K562 (cell line): ENCODE measurements at regions not wholly inside any gene's neighbourhood (a gene's known extent, or its start where the extent isn't known, plus 50 kb on each side); places are given as distances from the start of the nearest gene placed in this dataset.

Source experiments
- CEBPB ChIP-seq: fragments of 450-650 bp; IDR thresholded peaks from 2 replicates; pipeline ENCODE4 v1.6.1; 2016; ENCODE audit warnings: missing genetic modification characterization, missing compliant biosample characterization
- KAT2B ChIP-seq: IDR thresholded peaks from one replicate; pipeline ENCODE4 v1.6.1; 2012; ENCODE audit warnings: low read depth, mild to moderate bottlenecking, control low read depth, inconsistent platforms, low read length, moderate library complexity
- NFE2L1 ChIP-seq: fragments of 450-650 bp; IDR thresholded peaks from 2 replicates; pipeline ENCODE4 v1.6.1; 2016; ENCODE audit warnings: missing genetic modification characterization, low read depth, mild to moderate bottlenecking, missing compliant biosample characterization, moderate library complexity, borderline replicate concordance
- POLR2AphosphoS5 ChIP-seq: IDR thresholded peaks from 2 replicates; pipeline ENCODE4 v1.6.1; 2011; ENCODE audit warnings: mild to moderate bottlenecking, low read depth, low read length, moderate library complexity; ENCODE audit not compliant: control insufficient read depth, insufficient read depth
- RNF2 ChIP-seq: sonication (generic); IDR thresholded peaks from 2 replicates; pipeline ENCODE4 v1.6.1; 2016
- SIRT6 ChIP-seq: IDR thresholded peaks from one replicate; pipeline ENCODE4 v1.6.1; 2012; ENCODE audit warnings: low read depth, mild to moderate bottlenecking, control low read depth, inconsistent platforms, low read length, moderate library complexity
- ZNF3 ChIP-seq: fragments of 250-450 bp; sonication (Bioruptor Pico); IDR thresholded peaks from 2 replicates; pipeline ENCODE4 v1.5.0; 2021; ENCODE audit warnings: mild to moderate bottlenecking, moderate library complexity
- TF ChIP-seq, protein P1 (sequence below), 3 experiments: IDR thresholded peaks in 2 of 3; conservative IDR thresholded peaks in 1 of 3; 2 replicates each; pipeline ENCODE4 v1.5.1; 2011 to 2012; ENCODE audit warnings: low read length in 3 of 3, mild to moderate bottlenecking in 3 of 3, control low read depth in 2 of 3, improper control_type of control experiment in 1 of 3, inconsistent platforms in 1 of 3, low read depth in 1 of 3, mixed read lengths in 1 of 3, moderate library complexity in 1 of 3; ENCODE audit not compliant: insufficient read depth in 2 of 3
- TF ChIP-seq, protein P2 (sequence below): fragments of 250-450 bp; sonication (Bioruptor Pico); IDR thresholded peaks from 2 replicates; pipeline ENCODE4 v1.5.1; 2021; ENCODE audit warnings: mild to moderate bottlenecking
- TF ChIP-seq, protein P3 (sequence below): fragments of 250-450 bp; sonication (Bioruptor Pico); IDR thresholded peaks from 2 replicates; pipeline ENCODE4 v1.8.0; 2022; ENCODE audit warnings: inconsistent platforms

DNA sequence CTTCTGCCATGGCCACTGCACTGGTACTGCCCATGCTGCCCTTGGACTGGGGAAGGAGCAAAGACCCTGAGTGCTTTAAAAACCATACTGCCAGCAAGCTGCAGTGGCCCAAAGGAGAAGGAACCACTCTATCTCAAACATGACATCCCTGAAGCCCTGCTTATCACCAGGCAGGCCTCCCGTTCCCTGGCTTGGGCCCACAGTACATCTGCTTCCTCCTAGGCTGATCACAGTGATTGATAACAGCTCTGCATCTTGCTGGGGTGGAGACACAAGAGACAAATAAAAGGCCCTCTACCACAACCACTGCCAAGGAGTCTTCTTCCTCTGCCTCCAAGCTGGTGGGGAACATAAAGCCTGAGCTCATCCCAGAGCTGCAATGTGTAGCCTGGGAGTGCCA lies 567.5 kb downstream of the TRHDE start:
- TF ChIP-seq, protein P1, sequence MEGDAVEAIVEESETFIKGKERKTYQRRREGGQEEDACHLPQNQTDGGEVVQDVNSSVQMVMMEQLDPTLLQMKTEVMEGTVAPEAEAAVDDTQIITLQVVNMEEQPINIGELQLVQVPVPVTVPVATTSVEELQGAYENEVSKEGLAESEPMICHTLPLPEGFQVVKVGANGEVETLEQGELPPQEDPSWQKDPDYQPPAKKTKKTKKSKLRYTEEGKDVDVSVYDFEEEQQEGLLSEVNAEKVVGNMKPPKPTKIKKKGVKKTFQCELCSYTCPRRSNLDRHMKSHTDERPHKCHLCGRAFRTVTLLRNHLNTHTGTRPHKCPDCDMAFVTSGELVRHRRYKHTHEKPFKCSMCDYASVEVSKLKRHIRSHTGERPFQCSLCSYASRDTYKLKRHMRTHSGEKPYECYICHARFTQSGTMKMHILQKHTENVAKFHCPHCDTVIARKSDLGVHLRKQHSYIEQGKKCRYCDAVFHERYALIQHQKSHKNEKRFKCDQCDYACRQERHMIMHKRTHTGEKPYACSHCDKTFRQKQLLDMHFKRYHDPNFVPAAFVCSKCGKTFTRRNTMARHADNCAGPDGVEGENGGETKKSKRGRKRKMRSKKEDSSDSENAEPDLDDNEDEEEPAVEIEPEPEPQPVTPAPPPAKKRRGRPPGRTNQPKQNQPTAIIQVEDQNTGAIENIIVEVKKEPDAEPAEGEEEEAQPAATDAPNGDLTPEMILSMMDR (IDR thresholded peaks at IDR 0.05 in 2 of 3, conservative IDR thresholded peaks at IDR 0.05 in 1 of 3; ENCODE audit: insufficient read depth in 2 of 3, low read depth in 1 of 3, low read length in 3 of 3), result no peak
- TF ChIP-seq RNF2 (no peak), KAT2B (no peak), SIRT6 (no peak), CEBPB (tag) (no peak), POLR2AphosphoS5 (no peak), NFE2L1 (tag) (no peak), ZNF3 (CRISPR knock-in tag) (no peak)
- TF ChIP-seq, protein P2, sequence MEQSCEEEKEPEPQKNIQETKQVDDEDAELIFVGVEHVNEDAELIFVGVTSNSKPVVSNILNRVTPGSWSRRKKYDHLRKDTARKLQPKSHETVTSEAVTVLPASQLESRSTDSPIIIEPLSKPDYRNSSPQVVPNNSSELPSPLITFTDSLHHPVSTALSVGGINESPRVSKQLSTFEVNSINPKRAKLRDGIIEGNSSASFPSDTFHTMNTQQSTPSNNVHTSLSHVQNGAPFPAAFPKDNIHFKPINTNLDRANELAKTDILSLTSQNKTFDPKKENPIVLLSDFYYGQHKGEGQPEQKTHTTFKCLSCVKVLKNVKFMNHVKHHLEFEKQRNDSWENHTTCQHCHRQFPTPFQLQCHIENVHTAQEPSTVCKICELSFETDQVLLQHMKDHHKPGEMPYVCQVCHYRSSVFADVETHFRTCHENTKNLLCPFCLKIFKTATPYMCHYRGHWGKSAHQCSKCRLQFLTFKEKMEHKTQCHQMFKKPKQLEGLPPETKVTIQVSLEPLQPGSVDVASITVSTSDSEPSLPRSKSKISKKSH (CRISPR knock-in tag), result no peak
- TF ChIP-seq, protein P3, sequence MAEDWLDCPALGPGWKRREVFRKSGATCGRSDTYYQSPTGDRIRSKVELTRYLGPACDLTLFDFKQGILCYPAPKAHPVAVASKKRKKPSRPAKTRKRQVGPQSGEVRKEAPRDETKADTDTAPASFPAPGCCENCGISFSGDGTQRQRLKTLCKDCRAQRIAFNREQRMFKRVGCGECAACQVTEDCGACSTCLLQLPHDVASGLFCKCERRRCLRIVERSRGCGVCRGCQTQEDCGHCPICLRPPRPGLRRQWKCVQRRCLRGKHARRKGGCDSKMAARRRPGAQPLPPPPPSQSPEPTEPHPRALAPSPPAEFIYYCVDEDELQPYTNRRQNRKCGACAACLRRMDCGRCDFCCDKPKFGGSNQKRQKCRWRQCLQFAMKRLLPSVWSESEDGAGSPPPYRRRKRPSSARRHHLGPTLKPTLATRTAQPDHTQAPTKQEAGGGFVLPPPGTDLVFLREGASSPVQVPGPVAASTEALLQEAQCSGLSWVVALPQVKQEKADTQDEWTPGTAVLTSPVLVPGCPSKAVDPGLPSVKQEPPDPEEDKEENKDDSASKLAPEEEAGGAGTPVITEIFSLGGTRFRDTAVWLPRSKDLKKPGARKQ (CRISPR knock-in tag), result no peak
